ENCODE measurements at regions not wholly inside any gene's neighbourhood (a gene's known extent, or its start where the extent isn't known, plus 50 kb on each side); places are given as distances from the start of the nearest gene placed in this dataset.

- ChIA-PET POLR2A (no interaction called here), CTCF (no interaction called here)
- H3K27me3 ChIP-seq (replicated peaks in 2 of 5; ENCODE audit: control insufficient read depth in 4 of 5, insufficient read depth in 5 of 5, low read length in 4 of 5) = no peaks in the 10 kb centered on the region
- H3K27ac ChIP-seq (ENCODE audit: insufficient read depth in 1 of 2, low read depth in 1 of 2, low read length in 2 of 2, poor library complexity in 1 of 2, severe bottlenecking in 2 of 2) = no peak overlapping the region
- DNase-seq = no peak
- WGBS (ENCODE audit: insufficient coverage) = no CpG with 5 or more reads among the region's 5 CpGs
- no peaks in the 10 kb centered on the region for H3K4me1 ChIP-seq (ENCODE audit: control extremely low read depth in 1 of 4, control insufficient read depth in 4 of 4, insufficient read depth in 4 of 4, low read length in 3 of 4)
- H3K9me3 ChIP-seq (ENCODE audit: control extremely low read depth in 1 of 5, control insufficient read depth in 4 of 5, insufficient read depth in 2 of 5, low read depth in 1 of 5, low read length in 4 of 5) = no peaks in the 10 kb centered on the region
- no peaks in the 10 kb centered on the region for H3K36me3 ChIP-seq (ENCODE audit: control insufficient read depth in 4 of 4, insufficient read depth in 4 of 4, low read length in 3 of 4)
- no peak overlapping the region for H3K4me3 ChIP-seq (ENCODE audit: control insufficient read depth in 1 of 7, extremely low read depth in 1 of 7, insufficient read depth in 4 of 7, low read depth in 2 of 7, low read length in 6 of 7)
Observed at GRCh38 chr12:60399064-60399463, 803.2 kb downstream of the SLC16A7 start.

- H3K27ac ChIP-seq (ENCODE audit: insufficient read depth in 1 of 2, low read depth in 1 of 2, low read length in 2 of 2, poor library complexity in 1 of 2, severe bottlenecking in 2 of 2) = no peak overlapping the region
- 100% methylated on average over 2 of the region's 3 CpGs for WGBS (ENCODE audit: insufficient coverage)
- H3K4me3 ChIP-seq (ENCODE audit: control insufficient read depth in 1 of 7, extremely low read depth in 1 of 7, insufficient read depth in 4 of 7, low read depth in 2 of 7, low read length in 6 of 7) = no peak overlapping the region
- DNase-seq = no peak
- no peaks in the 10 kb centered on the region for H3K36me3 ChIP-seq (ENCODE audit: control insufficient read depth in 4 of 4, insufficient read depth in 4 of 4, low read length in 3 of 4)
- CTCF ChIA-PET = no interaction called here
- H3K9me3 ChIP-seq (ENCODE audit: control extremely low read depth in 1 of 5, control insufficient read depth in 4 of 5, insufficient read depth in 2 of 5, low read depth in 1 of 5, low read length in 4 of 5) = no peaks in the 10 kb centered on the region
- H3K4me1 ChIP-seq (ENCODE audit: control extremely low read depth in 1 of 4, control insufficient read depth in 4 of 4, insufficient read depth in 4 of 4, low read length in 3 of 4) = no peaks in the 10 kb centered on the region
- POLR2A ChIA-PET = no interaction called here
- no peaks in the 10 kb centered on the region for H3K27me3 ChIP-seq (replicated peaks in 2 of 5; ENCODE audit: control insufficient read depth in 4 of 5, insufficient read depth in 5 of 5, low read length in 4 of 5)
Observed at GRCh38 chr12:60402996-60403395, 807.2 kb downstream of the SLC16A7 start.

GRCh38 chr12:60415351-60415750 lies 819.5 kb downstream of the SLC16A7 start:
- Histone ChIP-seq H3K36me3 (ENCODE audit: control insufficient read depth in 4 of 4, insufficient read depth in 4 of 4, low read length in 3 of 4) (no peaks in the 10 kb centered on the region), H3K27me3 (replicated peaks in 2 of 5; ENCODE audit: control insufficient read depth in 4 of 5, insufficient read depth in 5 of 5, low read length in 4 of 5) (no peaks in the 10 kb centered on the region), H3K9me3 (ENCODE audit: control extremely low read depth in 1 of 5, control insufficient read depth in 4 of 5, insufficient read depth in 2 of 5, low read depth in 1 of 5, low read length in 4 of 5) (peaks cover 0 to 7% (median 0%) of the 10 kb centered on the region in 5 experiments), H3K27ac (ENCODE audit: insufficient read depth in 1 of 2, low read depth in 1 of 2, low read length in 2 of 2, poor library complexity in 1 of 2, severe bottlenecking in 2 of 2) (no peak overlapping the region), H3K4me3 (ENCODE audit: control insufficient read depth in 1 of 7, extremely low read depth in 1 of 7, insufficient read depth in 4 of 7, low read depth in 2 of 7, low read length in 6 of 7) (no peak overlapping the region), H3K4me1 (ENCODE audit: control extremely low read depth in 1 of 4, control insufficient read depth in 4 of 4, insufficient read depth in 4 of 4, low read length in 3 of 4) (no peaks in the 10 kb centered on the region)
- DNase-seq = no peak
- CTCF ChIA-PET = no interaction called here
- no CpG with 5 or more reads among the region's 1 CpG for WGBS (ENCODE audit: insufficient coverage)
- POLR2A ChIA-PET = interaction anchor here (1.2 kb wide), 1 partner anchor 54 kb away, joined by 3 read pairs; no protein-coding TSS in a partner anchor

- Histone ChIP-seq H3K36me3 (ENCODE audit: control insufficient read depth in 4 of 4, insufficient read depth in 4 of 4, low read length in 3 of 4) (no peaks in the 10 kb centered on the region), H3K9me3 (ENCODE audit: control extremely low read depth in 1 of 5, control insufficient read depth in 4 of 5, insufficient read depth in 2 of 5, low read depth in 1 of 5, low read length in 4 of 5) (peaks cover 0 to 6% (median 1%) of the 10 kb centered on the region in 5 experiments), H3K4me1 (ENCODE audit: control extremely low read depth in 1 of 4, control insufficient read depth in 4 of 4, insufficient read depth in 4 of 4, low read length in 3 of 4) (no peaks in the 10 kb centered on the region), H3K27me3 (replicated peaks in 2 of 5; ENCODE audit: control insufficient read depth in 4 of 5, insufficient read depth in 5 of 5, low read length in 4 of 5) (no peaks in the 10 kb centered on the region), H3K4me3 (ENCODE audit: control insufficient read depth in 1 of 7, extremely low read depth in 1 of 7, insufficient read depth in 4 of 7, low read depth in 2 of 7, low read length in 6 of 7) (no peak overlapping the region), H3K27ac (ENCODE audit: insufficient read depth in 1 of 2, low read depth in 1 of 2, low read length in 2 of 2, poor library complexity in 1 of 2, severe bottlenecking in 2 of 2) (no peak overlapping the region)
- POLR2A ChIA-PET = no interaction called here
- no peak for DNase-seq
- WGBS (ENCODE audit: insufficient coverage) = 86% methylated on average over 1 of the region's 2 CpGs
- CTCF ChIA-PET = no interaction called here
Observed at GRCh38 chr12:60419986-60420385, 824.2 kb downstream of the SLC16A7 start.

GRCh38 chr12:60421741-60422140 lies 825.9 kb downstream of the SLC16A7 start:
- H3K27ac ChIP-seq (ENCODE audit: insufficient read depth in 1 of 2, low read depth in 1 of 2, low read length in 2 of 2, poor library complexity in 1 of 2, severe bottlenecking in 2 of 2) = no peak overlapping the region
- DNase-seq = no peak
- 86% methylated on average over 1 of the region's 1 CpG for WGBS (ENCODE audit: insufficient coverage)
- H3K9me3 ChIP-seq (ENCODE audit: control extremely low read depth in 1 of 5, control insufficient read depth in 4 of 5, insufficient read depth in 2 of 5, low read depth in 1 of 5, low read length in 4 of 5) = peaks cover 0 to 1% (median 0%) of the 10 kb centered on the region in 5 experiments
- ChIA-PET POLR2A (no interaction called here), CTCF (no interaction called here)
- no peaks in the 10 kb centered on the region for H3K4me1 ChIP-seq (ENCODE audit: control extremely low read depth in 1 of 4, control insufficient read depth in 4 of 4, insufficient read depth in 4 of 4, low read length in 3 of 4)
- H3K27me3 ChIP-seq (replicated peaks in 2 of 5; ENCODE audit: control insufficient read depth in 4 of 5, insufficient read depth in 5 of 5, low read length in 4 of 5) = no peaks in the 10 kb centered on the region
- no peaks in the 10 kb centered on the region for H3K36me3 ChIP-seq (ENCODE audit: control insufficient read depth in 4 of 4, insufficient read depth in 4 of 4, low read length in 3 of 4)
- H3K4me3 ChIP-seq (ENCODE audit: control insufficient read depth in 1 of 7, extremely low read depth in 1 of 7, insufficient read depth in 4 of 7, low read depth in 2 of 7, low read length in 6 of 7) = no peak overlapping the region

- POLR2A ChIA-PET = no interaction called here
- H3K27ac ChIP-seq (ENCODE audit: insufficient read depth in 1 of 2, low read depth in 1 of 2, low read length in 2 of 2, poor library complexity in 1 of 2, severe bottlenecking in 2 of 2) = no peak overlapping the region
- CTCF ChIA-PET = no interaction called here
Observed at GRCh38 chr12:60437297-60437696, 841.5 kb downstream of the SLC16A7 start.

GRCh38 chr12:60441577-60441976 lies 845.7 kb downstream of the SLC16A7 start:
- no peak for DNase-seq
- Histone ChIP-seq H3K27ac (ENCODE audit: insufficient read depth in 1 of 2, low read depth in 1 of 2, low read length in 2 of 2, poor library complexity in 1 of 2, severe bottlenecking in 2 of 2) (no peak overlapping the region), H3K9me3 (ENCODE audit: control extremely low read depth in 1 of 5, control insufficient read depth in 4 of 5, insufficient read depth in 2 of 5, low read depth in 1 of 5, low read length in 4 of 5) (peaks cover 0 to 14% (median 2%) of the 10 kb centered on the region in 5 experiments), H3K4me1 (ENCODE audit: control extremely low read depth in 1 of 4, control insufficient read depth in 4 of 4, insufficient read depth in 4 of 4, low read length in 3 of 4) (no peaks in the 10 kb centered on the region), H3K27me3 (replicated peaks in 2 of 5; ENCODE audit: control insufficient read depth in 4 of 5, insufficient read depth in 5 of 5, low read length in 4 of 5) (no peaks in the 10 kb centered on the region), H3K4me3 (ENCODE audit: control insufficient read depth in 1 of 7, extremely low read depth in 1 of 7, insufficient read depth in 4 of 7, low read depth in 2 of 7, low read length in 6 of 7) (no peak overlapping the region), H3K36me3 (ENCODE audit: control insufficient read depth in 4 of 4, insufficient read depth in 4 of 4, low read length in 3 of 4) (no peaks in the 10 kb centered on the region)
- no CpG with 5 or more reads among the region's 4 CpGs for WGBS (ENCODE audit: insufficient coverage)
- CTCF ChIA-PET = no interaction called here
- POLR2A ChIA-PET = no interaction called here

More at GRCh38 chr12:60437297-60437696, 841.5 kb downstream of the SLC16A7 start:
- no peaks in the 10 kb centered on the region for H3K27me3 ChIP-seq (replicated peaks in 2 of 5; ENCODE audit: control insufficient read depth in 4 of 5, insufficient read depth in 5 of 5, low read length in 4 of 5)
- no CpG with 5 or more reads among the region's 1 CpG for WGBS (ENCODE audit: insufficient coverage)
- H3K4me3 ChIP-seq (ENCODE audit: control insufficient read depth in 1 of 7, extremely low read depth in 1 of 7, insufficient read depth in 4 of 7, low read depth in 2 of 7, low read length in 6 of 7) = no peak overlapping the region
- peaks cover 0 to 7% (median 0%) of the 10 kb centered on the region in 5 experiments for H3K9me3 ChIP-seq (ENCODE audit: control extremely low read depth in 1 of 5, control insufficient read depth in 4 of 5, insufficient read depth in 2 of 5, low read depth in 1 of 5, low read length in 4 of 5)
- no peaks in the 10 kb centered on the region for H3K36me3 ChIP-seq (ENCODE audit: control insufficient read depth in 4 of 4, insufficient read depth in 4 of 4, low read length in 3 of 4)
- no peaks in the 10 kb centered on the region for H3K4me1 ChIP-seq (ENCODE audit: control extremely low read depth in 1 of 4, control insufficient read depth in 4 of 4, insufficient read depth in 4 of 4, low read length in 3 of 4)
- DNase-seq = no peak

Data from common myeloid progenitor, CD34-positive (primary cell).